Activated T-cell treated with anti-CD3 and anti-CD28 coated beads for 4 hours (primary cell): ENCODE measurements at regions not wholly inside any gene's neighbourhood (a gene's known extent, or its start where the extent isn't known, plus 50 kb on each side); places are given as distances from the start of the nearest gene placed in this dataset.

Experiments used
- DNase-seq: peaks from one replicate; pipeline ENCODE4 v3.0.0-alpha.2; 2020

DNA sequence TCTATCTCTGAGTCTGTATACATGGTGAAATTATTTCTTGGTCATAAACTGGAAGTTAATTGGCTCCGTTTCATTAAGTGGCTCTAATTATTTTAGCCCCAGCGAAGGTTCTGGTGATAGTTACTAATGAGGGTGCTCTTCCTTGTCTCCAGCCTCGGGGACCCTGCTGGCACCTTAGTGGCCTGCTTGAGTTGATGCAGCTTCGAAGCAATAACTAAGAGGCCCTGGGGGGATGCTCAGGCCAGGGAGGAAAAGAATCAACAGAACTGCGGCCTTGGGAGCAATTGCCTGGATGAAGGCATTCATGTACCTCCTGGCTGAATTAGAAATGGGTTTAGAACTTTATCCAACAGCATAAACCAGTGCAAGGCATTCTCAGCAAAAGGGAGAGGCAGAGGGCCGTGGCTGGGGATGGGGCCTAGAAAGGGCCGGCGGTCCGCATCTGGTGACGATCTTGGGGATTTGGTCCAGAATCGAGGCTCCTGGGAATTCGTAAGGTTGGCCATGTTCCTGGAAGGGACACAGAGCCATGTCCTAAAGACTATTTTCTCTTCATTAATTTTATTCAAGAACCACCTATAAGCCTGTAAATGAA, 100.0 kb upstream of the AJAP1 start:
- DNase-seq: no peak

DNA sequence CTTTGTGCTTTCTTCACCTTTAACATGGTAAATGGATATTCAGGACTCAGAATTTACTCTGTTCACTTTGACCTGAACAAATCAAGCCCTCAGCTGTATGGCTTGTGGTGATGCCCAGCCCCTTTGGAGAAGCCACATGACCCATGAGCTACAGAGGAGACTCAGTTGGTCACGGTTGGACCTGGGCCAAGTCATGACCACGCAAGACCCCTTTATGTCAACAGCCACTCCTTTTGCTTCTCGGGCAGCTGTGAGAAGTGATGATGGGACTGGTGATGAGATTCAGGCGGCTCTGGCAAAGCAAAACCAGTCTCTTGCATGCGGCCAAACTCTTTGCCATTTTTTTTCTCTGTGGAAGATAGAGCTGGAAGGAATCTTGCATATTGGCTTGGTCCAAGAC, 96.5 kb upstream of the AJAP1 start:
- no peak for DNase-seq

DNA sequence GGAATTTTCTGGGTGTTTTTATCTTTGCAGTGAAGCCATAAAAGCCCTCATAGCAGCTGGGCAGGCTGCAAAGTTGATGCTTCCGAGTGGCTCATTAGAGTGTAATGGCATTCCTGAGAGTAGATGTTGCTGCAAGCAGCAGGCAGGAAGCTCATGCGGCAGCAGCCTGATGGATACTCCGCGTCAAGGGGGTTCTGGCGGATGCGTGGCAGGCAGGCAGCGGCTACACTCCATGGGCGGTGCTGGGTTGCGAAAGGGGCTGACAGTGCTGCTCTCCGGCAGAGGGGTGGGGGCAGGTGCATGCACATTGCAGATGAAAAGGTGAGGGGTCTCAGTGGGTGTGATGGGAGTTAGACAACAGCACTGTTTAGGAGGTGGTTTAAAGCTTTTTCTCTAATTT, 93.2 kb upstream of the AJAP1 start:
- no peak for DNase-seq

DNA sequence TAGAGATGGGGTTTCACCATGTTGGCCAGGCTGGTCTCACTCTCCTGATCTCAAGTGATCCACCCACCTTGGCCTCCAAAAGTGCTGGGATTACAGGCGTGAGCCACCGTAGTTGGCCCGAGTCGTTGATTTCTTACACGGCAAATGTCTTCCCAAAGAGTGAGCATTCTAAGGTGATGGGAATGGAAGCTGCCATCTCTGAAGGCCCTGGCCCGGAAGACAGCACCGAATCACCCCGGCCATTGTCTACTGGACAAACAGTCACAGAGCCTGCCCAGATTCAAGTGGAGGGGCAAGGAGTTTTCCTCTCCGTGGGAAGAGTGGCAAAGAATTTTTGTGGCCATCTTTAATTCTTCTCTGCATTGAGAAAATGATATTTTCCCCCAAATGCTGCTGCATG, 92.1 kb upstream of the AJAP1 start:
- DNase-seq: no peak

DNA sequence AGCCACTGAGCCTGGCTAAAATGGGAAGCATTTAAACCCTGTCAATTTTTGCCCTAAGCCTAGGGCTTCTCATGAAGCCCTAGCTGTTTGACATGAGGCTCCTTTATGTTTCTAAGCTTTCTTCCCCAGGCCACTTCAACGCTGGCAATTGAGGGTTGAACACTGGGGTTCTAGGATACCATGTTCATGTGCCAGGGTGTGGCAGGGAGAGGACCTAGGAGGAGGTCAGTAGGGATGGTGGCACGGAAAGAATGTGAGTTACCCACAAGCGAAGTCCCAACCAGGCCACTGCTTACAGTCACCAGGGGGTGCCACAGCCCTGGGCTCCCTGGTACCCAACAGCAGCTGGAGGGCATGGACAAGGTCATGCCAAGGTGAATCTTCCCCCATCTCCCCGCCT, 90.8 kb upstream of the AJAP1 start:
- no peak for DNase-seq

DNA sequence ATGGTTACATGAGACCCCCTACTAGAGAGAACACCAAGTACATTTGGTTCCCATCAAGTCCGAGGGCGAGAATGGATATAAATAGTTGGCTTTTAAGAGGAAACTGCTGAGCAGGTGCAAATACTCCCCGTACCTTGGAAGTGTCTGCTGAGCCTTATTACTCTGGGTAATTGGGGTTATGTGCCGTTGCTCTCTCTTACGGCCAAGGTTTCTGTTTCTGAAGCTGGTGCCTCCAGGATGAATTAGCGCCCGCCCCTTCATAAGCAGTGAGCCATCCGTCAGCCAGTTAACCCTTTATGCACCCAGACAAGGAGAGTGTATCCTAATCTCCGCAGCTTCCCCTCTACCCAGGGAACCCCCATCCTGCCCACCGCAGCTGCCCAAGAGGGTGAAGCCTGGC, 90.4 kb upstream of the AJAP1 start:
- no peak for DNase-seq

DNA sequence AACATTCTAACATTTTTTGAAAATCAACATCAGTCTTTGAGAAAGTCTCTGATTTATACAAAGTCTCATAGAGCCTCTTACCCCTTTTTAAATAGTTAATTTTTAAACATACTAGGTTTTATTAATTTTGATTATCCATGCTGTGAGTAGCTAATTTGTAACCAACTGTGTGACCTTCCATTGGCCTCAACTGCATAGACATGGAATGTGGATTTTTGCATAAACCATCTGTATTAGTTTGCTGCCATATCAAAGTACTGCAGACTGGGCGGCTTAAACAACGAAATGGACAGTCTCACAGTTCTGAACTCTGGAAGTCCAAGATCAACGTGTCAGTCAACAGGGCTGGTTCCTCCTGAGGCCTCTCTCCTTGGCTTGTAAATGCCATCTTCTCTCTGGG, 89.2 kb upstream of the AJAP1 start:
- no peak for DNase-seq

DNA sequence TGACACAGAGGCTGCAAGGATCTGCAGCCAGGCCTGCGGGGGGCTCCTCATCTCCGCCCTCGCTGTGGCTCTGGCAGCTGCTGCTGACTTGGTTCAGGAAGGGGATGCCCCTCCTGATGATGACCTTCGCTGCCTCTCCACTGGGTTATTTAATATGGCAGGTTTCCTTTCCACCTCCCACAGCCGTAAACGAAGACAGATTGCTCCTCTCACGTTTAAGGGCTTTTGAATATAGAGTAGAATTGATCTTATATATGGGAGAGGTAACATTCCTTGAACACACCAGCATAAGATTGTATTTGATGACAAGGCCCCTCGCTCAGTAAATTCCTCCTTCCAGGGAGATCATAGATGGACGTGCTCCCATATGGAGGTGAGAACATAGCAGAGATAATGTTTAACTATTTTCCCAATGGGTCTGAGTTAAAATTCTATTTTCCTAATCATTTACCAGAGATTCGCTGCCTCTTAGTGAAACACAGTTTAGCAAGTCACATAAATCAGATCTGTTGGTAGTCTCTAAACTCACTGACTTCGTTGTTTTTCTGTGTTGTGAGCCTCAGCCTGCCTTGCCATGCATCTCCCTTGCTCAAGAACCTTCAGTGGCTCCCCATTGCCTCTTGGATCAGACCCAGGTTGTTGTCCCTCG, 88.5 kb upstream of the AJAP1 start:
- no peak for DNase-seq

DNA sequence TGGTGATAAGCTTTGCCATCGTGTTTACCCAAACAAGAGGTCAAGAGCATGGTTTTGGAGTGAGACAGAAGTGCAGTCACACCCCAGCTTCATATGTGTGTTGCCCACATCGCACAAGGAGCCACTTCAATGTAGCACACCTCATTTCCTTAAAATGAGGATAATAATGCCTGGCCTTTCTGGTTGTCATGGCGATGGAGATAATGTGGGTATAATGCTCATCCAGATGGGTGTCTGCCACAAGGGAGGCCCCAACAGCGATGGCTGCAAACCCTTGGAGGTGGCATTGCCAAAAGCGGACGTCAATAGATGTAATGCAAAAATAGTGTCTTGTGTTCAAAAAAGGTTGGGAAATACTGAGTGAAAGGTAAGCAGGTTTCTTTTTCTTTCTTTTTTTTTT, 83.1 kb upstream of the AJAP1 start:
- no peak for DNase-seq

DNA sequence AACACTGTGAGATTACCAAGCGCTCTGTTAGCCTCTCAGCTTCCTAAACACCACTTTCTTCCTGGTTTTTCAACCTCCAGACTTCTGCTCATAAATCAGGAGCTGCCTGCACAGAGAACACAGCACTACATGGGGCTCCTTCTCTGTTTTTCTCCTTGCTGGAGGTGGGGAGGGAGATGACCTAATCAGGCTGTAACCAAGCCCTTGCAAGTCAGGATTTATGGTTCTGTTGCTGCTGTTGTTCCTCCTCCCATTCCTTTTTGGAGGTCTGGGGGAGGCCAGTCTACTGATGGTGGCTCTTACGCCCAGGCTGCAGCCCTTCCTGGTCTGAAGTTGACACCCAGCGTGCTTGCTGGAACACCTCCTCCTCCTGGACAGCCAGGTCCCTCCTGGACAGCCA, 80.9 kb upstream of the AJAP1 start:
- no peak for DNase-seq

DNA sequence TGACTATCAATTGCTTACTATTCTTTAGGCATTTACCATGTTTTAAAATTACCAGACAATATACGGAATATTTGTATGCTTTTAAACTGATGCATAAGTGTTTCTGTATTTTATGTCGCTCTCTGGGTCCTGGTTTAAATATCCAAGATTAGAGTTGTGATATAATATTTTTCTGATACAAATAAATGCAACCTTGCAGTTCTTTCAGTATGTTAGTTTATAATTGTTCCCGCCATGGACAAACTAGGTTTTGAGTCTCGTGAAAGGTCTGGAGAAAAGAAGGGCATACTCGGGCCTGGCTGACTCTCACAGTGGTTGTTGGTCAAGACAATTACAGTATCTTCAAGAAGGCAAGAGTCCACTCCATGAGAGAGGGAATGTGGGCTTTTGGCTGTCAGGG, 72.6 kb upstream of the AJAP1 start:
- DNase-seq: no peak

DNA sequence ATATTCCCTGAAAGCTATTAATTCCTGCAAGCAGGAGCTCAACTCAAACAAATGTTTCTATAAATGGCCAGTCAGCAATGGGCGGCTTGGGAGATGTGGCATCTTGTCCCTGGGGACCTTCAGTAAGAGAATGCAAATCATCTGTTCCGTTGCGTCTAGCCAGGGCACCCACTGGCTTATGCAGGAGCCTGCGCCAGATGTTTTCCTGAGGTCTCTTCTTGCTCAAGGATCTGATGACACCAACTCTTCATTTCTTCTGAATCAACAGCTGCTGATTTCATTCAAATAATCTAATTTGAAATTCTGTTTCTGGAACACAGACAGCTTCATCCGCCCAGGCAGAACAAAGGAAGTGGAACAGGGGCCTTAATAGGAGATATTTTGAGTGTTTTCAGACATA, 70.0 kb upstream of the AJAP1 start:
- no peak for DNase-seq

DNA sequence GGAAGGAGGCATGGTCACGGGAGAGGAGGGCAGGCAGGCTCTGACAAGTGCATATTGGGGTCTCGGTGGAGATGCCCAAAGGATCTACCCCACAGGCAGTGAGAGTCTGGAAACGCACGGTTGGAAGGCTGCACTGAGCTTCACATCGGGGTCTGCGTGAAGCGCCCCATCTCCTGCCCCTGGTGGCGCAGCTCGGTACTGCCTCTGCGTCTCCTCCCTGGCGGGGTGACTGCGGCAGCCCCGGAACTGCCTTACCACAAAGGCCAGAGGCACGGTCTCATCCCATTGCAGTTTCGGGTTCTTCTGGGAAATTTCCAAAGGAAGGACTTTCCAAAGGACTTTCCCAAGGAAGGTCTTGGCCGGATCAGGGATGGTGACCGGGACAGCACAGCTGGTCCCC, 69.2 kb upstream of the AJAP1 start:
- DNase-seq: peak; percentile 12

DNA sequence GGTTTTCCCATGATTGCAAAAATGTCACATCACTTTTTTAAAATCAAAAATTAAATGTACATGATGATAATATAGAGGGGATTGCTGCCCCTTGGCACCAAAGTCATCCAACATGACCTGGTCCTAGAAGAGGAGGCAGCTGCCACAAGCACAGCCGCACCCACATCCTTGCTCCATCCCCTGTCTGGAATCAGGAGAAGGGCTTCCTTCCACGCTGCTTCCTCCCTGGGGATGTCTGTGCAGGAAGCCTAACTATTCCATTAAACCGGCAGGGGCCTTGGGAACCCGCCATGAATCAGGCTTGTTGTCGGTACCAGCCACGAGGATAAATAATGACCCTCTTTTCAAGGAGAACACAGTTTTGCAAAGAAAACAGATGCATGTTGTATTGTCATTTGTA, 68.7 kb upstream of the AJAP1 start:
- no peak for DNase-seq

DNA sequence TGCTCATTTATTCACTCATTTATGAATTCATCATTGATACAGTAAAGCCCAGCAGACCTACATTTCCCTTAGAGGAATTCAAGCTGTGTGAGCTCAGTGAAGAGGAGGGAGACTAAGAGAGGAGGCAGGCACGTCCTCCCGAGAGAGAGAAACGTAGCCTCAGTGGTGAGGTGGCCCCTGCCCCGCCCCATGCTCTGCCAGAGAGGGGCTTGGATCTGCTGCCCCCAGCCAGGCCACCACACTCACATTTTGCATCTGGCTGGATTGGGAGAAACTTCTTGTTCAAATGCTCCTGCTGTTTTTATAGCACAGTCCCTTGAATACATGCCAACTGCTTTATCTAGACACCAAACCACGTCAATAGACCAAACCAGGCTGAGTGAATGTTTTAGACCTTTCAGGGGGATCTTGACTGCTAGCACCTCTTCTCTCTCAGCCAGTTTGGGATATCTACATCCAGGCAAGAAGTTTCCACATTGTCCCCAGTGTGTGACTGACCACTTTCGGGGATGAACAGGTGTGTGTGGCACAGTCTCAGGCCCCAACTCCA, 67.7 kb upstream of the AJAP1 start:
- no peak for DNase-seq

DNA sequence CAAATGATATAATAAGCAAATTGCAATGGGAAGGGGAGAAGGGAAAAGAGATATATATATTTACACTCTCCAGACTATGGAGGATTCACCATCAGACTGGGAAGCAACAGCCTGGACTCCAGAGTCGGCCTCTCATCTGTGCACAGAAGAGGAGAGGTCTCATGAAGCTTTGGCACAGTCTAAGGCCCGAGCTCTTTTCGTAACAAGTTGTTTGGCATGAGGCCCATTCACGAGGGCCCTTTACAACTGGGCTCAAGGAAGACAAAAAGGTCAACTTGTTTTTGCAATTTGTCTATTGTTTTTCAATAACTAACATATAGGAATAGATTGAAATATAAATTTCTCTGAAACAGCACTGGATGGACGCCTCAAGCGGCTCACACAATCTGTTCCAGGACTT, 66.7 kb upstream of the AJAP1 start:
- no peak for DNase-seq

DNA sequence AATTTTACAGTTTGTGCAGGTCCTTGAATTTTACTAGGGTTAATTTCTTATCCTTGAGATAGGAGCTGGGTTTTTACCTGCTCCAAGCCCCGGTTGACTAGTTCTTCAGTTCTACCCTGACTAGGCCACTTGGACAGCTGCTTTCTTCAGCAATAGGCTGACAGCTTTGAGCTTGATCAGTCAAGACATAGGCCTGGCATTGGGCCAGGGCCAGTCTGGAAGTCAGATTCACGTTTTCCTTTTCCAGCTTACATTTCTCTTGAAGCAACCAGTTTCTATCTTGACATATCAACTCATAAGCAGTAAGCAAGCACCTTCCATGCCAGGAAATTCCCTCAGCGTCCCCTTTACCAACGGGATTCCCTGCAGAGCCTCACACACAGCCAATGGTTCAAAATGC, 63.7 kb upstream of the AJAP1 start:
- no peak for DNase-seq

DNA sequence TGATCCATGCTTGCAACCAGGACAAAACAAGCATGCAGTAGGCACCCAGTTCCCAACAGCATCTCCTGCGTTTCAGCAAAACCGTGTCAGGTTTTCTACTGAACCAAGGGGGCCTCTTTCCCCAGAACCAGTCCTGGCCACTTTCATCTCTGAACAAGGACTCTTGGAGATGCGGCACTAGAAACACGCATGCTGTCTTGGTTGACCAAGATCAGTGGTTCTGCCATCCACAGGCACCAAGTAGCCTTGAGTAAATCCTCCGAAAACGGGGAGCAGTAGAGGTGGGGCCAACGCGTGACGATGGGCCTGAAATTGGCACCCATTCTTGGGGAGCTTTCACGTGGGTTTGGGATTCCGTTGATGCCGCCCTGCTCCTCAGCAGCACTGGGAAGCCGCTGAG, 62.5 kb upstream of the AJAP1 start:
- DNase-seq: no peak

DNA sequence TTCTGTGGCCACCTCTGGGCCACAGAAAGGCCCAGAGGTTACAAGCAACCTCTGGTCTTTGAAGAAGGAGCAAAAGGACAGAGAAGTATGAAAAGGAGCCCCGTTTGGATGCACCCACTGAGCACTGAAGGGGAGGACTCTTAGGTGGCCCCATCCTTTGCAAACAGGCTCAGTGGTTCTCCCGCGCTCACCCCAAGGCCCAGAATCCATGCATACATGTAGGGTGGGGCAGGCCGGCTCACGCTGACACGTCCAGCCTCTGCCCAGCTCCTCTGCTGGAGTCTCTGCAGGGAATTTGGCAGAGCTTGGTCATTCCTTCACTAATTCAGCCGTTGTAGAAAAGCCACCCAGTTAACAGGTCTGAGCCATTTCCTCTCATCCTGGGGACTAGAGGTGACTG, 61.3 kb upstream of the AJAP1 start:
- DNase-seq: no peak

DNA sequence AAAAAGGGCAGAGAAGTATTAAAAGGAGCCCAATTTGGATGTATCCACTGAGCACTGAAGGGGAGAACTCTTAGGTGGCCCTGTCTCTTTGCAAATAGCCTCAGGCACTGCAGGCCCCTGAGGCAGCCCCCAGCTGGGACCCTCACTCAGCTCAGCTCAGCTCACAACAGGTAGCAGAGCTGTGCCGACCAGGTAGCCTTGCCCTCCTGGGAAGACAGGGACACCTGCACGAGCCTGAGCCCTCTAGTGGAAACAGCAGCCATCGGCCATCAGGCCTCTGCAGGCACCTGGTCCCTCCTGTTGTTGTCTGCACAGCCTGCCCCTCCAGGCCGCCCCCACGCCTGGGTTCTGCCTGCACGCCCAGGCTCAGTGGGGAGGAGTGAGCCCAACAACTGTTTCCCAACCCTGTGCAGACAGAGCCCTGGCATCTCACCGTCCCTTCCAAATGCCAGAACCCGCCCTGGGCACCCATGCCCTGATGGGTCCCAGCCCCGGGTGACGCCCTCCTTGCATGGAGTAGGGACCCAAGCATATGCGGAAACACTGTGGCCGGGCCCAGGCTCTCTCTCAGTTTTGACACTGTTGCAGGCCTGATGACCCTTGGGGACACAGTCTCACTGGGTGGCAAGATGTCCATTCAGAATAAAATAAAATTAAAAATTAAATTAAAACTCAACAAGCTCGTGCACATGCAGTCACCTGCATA, 60.0 kb upstream of the AJAP1 start:
- DNase-seq: no peak

DNA sequence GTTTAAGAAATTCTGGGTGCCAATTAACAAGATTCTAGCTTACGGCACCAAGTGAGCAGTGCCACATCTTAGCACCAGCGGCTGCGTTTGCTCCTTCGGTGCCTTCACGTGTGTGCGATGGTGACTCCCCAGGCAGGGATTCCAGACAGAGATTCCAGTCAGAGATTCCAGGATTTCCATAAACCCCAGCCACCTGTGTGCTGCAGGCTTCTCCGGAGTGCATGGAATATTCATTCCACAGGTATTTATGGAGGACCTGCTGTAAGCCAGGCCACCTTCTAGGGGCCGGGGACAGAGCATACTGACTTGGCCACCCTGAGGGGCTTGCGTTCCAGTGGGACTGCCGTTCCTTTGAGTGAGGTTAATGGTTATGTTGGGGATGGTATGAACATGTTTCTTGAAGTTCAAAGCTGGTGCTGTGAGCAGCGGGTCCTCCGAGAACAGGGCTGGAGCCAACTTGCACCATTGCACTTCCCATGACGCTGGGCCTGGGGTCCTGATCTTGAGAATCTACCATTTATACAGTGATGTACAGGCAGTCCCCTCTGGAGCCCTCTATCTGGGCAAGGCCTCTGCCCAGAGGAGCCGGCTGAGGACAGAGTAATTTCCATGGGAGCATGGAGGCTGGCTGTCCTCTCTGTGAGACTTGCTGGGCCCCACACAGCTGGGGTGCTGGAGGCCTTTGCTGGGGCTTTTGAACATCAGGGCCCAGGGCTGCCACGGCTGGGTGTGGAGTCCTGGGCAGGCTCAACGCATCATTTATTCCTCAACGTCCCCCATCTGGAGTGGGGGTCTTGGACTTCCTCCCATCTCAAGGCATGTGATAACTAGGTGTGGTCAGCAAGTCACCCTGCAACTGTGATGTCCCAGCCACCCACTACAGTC, 58.8 kb upstream of the AJAP1 start:
- DNase-seq: no peak

DNA sequence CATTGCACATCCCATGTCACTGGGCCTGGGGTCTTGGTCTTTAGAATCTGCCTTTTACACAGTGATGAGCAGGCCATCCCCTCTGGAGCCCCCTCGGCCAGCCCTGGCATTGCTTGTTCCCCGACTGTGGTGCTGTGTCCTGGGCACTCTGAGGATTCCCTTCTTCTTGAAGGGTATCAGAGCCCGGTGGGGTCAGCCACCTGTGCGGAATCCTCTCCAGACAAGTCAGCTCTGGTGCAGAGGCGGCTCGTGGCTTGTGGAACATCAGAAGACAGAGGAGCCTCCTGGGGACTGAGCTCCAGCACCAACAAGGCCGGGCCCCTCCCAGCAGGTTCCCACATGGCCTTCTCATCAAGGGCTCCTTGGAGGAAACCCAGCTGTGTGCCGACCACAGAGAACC, 57.9 kb upstream of the AJAP1 start:
- DNase-seq: no peak

DNA sequence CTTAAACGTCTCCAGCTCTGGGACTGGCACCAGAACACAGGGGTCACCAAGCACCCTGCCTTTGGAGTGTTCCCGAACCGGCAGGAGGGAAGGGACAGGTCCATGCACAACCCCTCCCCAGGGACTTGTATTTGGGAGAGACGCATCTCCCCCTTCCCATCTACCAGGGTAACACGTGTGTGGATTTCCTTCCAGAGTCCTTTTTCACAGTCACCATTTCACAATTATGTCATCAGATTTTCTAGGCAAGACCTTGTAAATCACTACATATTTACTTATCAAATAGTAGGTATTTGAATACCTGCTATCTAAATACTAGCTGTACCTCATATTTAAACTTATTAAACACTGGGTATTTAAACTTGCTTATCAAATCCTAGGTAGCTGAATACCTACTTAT, 57.4 kb upstream of the AJAP1 start:
- DNase-seq: no peak

DNA sequence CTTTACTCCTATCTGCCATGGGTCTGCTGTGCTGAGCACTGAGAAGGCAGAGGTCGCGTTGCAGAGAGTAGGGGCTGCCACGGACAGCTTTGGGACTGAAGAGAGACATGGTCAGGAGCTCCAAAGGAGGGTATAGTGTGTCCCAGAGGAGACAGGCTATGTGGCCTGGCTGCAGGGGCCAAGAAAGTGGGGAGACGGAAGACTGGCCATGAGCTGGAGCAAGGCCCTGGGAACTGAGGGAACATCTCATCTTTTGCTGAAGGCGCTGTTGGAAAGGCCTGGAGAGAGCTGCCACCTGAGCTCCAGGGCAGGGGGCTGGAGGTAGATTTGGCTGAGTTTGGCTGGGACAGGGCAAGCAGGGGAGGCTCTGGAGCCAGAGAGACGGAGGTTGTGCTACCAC, 55.8 kb upstream of the AJAP1 start:
- no peak for DNase-seq
